ENCODE measurements at regions not wholly inside any gene's neighbourhood (a gene's known extent, or its start where the extent isn't known, plus 50 kb on each side); places are given as distances from the start of the nearest gene placed in this dataset.
"Not testable (repeated sequence)": the region's sequence is repeated elsewhere in the genome, so short reads cannot be mapped to it uniquely, and the experiment has no call there.

DNA sequence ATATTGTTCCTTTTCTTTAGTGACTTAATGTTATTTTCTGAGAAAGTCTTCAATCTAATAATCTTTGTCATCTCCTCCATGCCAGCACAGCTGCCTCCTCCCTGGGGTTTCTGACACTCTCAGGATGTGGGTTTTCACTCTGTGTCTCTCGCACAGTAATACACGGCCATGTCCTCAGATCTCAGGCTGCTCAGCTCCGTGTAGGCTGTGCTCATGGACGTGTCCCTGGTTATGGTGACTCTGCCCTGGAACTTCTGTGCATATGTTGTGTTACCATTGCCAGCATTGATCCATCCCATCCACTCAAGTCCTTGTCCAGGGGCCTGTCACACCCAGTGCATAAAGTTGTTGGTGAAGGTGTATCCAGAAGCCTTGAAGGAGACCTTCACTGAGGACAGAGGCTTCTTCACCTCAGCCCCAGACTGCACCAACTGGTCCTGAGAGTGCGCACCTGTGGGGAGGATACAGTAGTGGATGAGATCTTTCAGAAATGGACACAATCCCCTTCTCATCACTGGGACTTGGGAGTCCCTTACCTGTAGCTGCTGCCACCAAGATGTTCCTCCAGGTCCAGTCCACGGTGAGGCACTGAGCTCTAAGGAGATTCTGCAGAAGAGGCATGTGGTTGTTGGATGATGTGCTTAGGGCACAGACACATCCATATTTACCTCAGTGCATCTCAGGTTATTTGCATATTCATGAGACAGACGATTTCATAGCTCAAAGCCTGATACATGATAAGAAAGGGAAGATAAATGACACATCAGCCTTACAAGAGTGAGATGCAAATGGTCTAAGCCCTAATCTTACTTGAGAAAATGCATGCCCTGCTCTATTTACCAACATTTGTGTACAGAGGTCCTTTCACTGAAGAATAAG, 114.7 kb downstream of the OR4M2 start:
- DNase-seq (ENCODE audit: extremely low spot score); POLR2A ChIA-PET; CTCF ChIA-PET: not testable (repeated sequence)

DNA sequence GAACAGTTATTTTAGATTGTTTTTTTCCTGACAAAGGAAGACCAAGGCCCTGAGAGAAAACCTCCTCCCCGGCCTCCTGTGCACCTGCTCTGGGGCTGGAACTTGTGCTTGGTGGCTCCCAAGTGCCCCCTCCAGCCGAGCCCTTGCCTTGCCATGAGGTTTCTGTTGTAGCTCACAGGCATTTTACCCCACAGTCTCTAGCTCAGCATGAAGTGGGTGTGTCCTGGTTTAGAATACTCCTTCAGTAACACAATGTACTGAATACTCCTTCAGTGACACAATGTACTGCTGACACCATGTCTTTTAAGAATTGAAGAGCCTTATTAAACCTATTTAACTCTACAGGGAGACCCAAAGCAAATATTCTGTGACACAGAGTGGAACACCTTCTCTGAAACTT, 116.1 kb downstream of the OR4M2 start:
- CTCF ChIA-PET; DNase-seq (ENCODE audit: extremely low spot score); POLR2A ChIA-PET: not testable (repeated sequence)

DNA sequence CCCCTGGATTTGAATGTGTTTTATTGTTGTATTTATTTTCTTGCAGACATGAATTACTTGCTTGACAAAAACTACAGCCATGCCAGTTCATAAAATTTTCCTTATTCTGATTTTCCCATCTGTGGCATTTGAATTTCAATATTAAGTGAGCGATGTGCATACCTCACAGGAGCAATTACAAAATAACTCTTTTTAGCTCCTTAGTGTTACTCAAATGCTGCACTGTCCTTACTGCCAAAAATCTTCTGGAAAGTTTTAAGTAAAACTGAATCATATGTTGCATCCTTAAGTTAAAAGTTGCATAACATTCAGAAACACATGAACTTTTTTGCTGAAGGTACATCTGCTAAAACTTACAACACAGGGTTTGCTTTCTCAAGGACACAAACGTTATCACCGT, 120.1 kb downstream of the OR4M2 start:
- CTCF ChIA-PET; POLR2A ChIA-PET; DNase-seq (ENCODE audit: extremely low spot score): not testable (repeated sequence)

DNA sequence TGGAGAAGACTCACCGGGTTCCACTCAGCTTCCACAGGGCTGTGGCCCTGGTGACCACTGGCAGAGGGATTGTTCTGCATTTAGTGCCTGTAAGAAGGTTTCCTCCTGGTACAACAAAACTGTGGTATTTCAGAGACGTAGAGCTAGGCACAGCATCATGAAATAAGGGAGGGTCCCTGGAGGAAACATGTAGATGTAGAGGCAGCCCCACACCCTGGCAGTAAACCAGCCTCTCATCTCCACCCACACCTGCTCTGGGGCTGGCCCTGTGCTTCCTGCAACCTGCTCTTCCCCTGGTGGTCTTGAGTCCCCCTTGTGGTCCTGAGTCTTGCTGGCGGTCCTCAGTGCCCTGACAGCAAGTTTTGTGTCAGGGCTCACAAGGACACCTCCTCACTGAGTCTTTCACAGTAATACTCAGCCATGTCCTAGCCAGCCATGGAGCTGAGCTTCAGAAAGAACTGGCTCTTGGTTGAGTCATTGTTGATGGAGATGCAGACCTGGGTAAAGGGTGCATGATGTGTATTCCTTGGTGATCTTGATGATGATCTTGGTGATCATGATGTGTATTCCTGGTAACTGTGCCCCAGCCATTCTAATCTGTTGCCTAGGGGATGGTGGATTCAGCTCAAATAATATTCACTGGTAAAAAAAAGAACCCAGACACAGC, 121.8 kb downstream of the OR4M2 start:
- not testable (repeated sequence) for DNase-seq (ENCODE audit: extremely low spot score)

DNA sequence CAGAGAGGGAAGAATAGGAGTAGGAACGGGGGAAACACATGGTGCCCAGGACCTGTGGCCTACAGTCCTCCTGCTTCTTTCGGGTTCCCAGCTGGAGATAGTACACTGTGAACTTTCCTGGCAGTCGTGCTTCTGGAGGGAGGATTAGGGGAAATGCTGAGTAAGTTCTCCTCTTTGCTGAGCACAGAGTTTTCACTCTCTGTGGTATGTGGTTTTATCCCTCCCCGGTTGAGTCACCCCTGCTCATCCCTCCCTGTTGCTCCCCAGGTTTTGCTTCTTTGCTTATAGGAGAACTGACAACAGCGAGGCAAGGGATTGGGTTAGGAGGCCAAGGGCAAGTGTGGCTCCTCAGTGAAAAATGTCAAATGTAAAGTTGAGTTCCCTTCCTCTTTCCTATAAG, 122.9 kb downstream of the OR4M2 start:
- CTCF ChIA-PET; DNase-seq (ENCODE audit: extremely low spot score); POLR2A ChIA-PET: not testable (repeated sequence)

More for the DNA sequence above, 121.8 kb downstream of the OR4M2 start:
- CTCF ChIA-PET, POLR2A ChIA-PET: not testable (repeated sequence)

DNA sequence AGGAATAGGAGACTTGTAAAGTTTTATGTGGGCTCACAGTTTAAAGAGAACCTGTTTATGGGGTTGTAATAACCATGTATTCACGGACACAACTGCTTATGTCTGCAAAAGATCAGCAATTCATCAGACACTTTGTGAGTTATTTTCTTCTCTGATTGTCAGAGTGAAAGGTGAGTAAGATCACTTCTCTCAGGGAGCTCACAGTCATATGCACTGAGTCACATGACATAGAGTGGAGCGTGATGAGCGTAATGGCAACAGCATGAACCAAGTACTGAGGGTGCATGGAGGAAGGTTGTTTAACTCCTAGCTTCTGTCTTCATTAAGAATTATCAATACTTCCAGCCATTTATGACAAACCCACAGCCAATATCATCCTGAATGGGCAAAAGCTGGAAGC, 128.8 kb downstream of the OR4M2 start:
- CTCF ChIA-PET; DNase-seq (ENCODE audit: extremely low spot score); POLR2A ChIA-PET: not testable (repeated sequence)

DNA sequence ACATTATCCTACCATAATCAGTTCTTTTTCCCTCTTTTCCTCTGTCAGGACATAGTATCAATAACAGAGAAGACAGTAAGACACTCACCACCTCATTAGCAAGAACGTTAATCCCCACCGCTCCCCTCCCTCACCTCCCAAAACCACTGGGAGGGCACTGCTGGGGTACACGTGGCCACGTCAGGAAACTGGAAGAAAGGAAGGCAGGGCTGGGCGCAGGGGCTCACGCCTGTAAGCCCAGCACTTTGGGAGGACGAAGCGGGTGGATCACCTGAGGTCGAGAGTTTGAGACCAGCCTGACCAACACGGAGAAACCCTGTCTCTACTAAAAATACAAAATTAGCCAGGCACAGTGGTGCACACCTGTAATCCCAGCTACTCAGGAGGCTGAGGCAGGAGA, 142.3 kb downstream of the OR4M2 start:
- DNase-seq (ENCODE audit: extremely low spot score); POLR2A ChIA-PET: not testable (repeated sequence)
- CTCF ChIA-PET = interaction anchor here (0.6 kb wide), 1 partner anchor 1865 kb away, joined by 3 read pairs; no protein-coding TSS in a partner anchor

DNA sequence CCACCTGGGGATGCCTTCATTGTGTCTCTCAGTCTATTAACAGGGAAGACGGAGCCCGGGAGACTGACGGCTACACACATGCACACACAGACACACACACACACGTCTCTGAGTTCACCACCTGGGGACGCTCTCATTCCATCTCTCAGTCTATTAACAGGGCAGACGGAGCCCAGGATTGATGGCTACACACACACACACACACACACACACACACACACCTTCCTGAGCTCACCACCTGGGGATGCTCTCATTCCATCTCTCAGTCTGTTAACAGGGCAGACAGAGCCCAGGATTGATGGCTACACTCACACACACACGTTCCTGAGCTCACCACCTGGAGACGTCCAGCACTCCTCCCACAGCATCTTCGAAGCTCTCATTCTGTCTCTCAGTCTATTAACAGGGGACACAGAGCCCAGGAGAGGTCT, 143.9 kb downstream of the OR4M2 start:
- TF ChIP-seq L3MBTL2 (conservative IDR thresholded peaks at IDR 0.05) = no peak
- TF ChIP-seq TARDBP (IDR thresholded peaks at IDR 0.05) = no peak
- no peak for TF ChIP-seq ZNF384 (IDR thresholded peaks at IDR 0.05)
- no peak for TF ChIP-seq ELF4 (IDR thresholded peaks at IDR 0.05)
- no peak for TF ChIP-seq LEF1 (IDR thresholded peaks at IDR 0.05; ENCODE audit: borderline replicate concordance)
- TF ChIP-seq FOXK2 (IDR thresholded peaks at IDR 0.05) = no peak
- ChIA-PET POLR2A (no interaction called here), CTCF (interaction anchor here (0.5 to 1.4 kb wide), 2 partner anchors 1825 to 1868 kb away, joined by 4 to 5 read pairs; no protein-coding TSS in a partner anchor)
- DNase-seq (ENCODE audit: extremely low spot score) = no peak

DNA sequence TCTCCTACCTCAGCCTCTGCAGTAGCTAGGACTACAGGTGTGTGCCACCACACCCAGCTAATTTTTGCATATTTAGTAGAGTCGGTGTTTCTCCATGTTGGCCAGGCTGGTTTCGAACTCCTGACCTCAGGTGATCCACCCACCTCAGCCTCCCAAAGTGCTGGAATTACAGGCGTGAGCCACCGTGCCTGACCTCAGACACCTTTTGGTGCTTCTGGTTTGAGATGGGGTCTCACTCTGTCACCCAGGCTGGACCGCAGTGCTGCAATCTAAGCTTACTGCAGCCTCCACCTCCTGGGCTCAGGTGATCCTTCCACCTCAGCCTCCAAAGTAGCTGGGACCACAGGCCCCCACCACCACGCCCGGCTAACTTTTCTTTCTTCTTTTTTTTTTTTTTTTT, 144.6 kb downstream of the OR4M2 start:
- POLR2A ChIA-PET; DNase-seq (ENCODE audit: extremely low spot score): not testable (repeated sequence)
- CTCF ChIA-PET = interaction anchor here (0.5 to 1.4 kb wide), 2 partner anchors 1826 to 1869 kb away, joined by 4 to 5 read pairs; no protein-coding TSS in a partner anchor

DNA sequence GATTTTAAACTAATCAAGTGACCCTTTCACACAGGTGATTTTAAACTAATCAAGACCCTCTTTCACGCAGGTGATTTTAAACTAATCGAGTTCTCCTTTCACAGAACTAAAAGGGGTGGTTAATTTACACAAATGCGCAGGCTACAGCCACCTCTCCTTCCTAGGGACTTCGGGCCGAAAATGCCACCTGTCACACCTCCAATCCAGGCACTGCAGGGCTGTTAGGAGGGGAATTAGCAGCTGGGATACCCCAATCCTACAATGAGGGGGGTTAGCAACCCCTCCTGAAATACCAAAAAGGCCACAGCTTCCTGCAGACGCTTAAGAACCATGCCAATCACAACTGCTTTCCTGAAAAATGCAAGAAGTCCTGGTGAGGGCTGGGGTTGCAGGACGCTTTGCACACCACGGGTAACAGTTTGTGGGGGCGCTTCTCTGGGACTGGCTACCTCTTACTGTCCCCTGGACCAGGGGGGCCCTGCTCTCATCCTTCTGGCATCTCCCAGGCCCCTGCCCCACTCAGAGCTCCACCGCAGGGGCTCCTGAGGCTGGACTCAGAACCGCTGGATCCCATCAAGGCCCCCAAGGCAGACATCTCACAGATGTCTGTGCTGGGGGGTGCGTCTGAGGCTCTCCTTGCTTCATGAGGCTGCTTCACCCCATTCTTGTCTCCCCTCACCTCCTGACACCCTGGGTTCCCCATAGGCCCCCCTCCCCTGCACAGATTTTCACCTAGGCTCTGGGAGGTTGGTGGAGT, 145.9 kb downstream of the OR4M2 start:
- ChIA-PET CTCF (no interaction called here), POLR2A (no interaction called here)
- TF ChIP-seq, protein P1, sequence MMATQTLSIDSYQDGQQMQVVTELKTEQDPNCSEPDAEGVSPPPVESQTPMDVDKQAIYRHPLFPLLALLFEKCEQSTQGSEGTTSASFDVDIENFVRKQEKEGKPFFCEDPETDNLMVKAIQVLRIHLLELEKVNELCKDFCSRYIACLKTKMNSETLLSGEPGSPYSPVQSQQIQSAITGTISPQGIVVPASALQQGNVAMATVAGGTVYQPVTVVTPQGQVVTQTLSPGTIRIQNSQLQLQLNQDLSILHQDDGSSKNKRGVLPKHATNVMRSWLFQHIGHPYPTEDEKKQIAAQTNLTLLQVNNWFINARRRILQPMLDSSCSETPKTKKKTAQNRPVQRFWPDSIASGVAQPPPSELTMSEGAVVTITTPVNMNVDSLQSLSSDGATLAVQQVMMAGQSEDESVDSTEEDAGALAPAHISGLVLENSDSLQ (IDR thresholded peaks at IDR 0.05) = no peak
- TF ChIP-seq ELF4 (IDR thresholded peaks at IDR 0.05) (no peak), HDGF (IDR thresholded peaks at IDR 0.05; ENCODE audit: borderline replicate concordance) (no peak), SP1 (IDR thresholded peaks at IDR 0.05) (no peak), BHLHE40 (IDR thresholded peaks at IDR 0.05; ENCODE audit: borderline replicate concordance) (no peak)
- no peak for DNase-seq (ENCODE audit: extremely low spot score)

All from HEK293T (cell line).